Gastrocnemius medialis (tissue), 4 donors: ENCODE measurements at regions not wholly inside any gene's neighbourhood (a gene's known extent, or its start where the extent isn't known, plus 50 kb on each side); places are given as distances from the start of the nearest gene placed in this dataset.
A peak's percentile ranks its signal among the peaks of the same experiment; 100 is the strongest.

Experiments
- CTCF ChIP-seq, 5 experiments: fragments of 450-650 bp in 3 of 5; fragments of 200-600 bp in 2 of 5; sonication (generic) in 2 of 5; IDR thresholded peaks in 4 of 5; conservative IDR thresholded peaks in 1 of 5; 1 replicate in 4 of 5; 2 replicates in 1 of 5; pipeline ENCODE4 v1.5.1; 2016 to 2019; ENCODE audit warnings: antibody characterized with exemption in 5 of 5, mild to moderate bottlenecking in 3 of 5, moderate library complexity in 3 of 5
- POLR2A ChIP-seq, 2 donors: fragments of 450-650 bp; IDR thresholded peaks; one replicate each; pipeline ENCODE4 v1.6.1; 2017; ENCODE audit warnings: antibody characterized with exemption in 2 of 2, mild to moderate bottlenecking in 2 of 2, moderate library complexity in 2 of 2

GRCh38 chr4:122218762-122219161, 66.6 kb downstream of the BLTP1 start:
- TF ChIP-seq CTCF (IDR thresholded peaks at IDR 0.05 in 4 of 5, conservative IDR thresholded peaks at IDR 0.05 in 1 of 5) (peak in 1 of 5 experiments; percentile 24), POLR2A (IDR thresholded peaks at IDR 0.05) (no peak)
